HG03066 (cell line): ENCODE measurements at regions not wholly inside any gene's neighbourhood (a gene's known extent, or its start where the extent isn't known, plus 50 kb on each side); places are given as distances from the start of the nearest gene placed in this dataset.

Experiments
- ATAC-seq: cut with Tn5 transposase; IDR thresholded peaks from one replicate; pipeline ENCODE4 v1.9.1; 2021; ENCODE audit warnings: low read depth; ENCODE audit not compliant: unreplicated experiment

GRCh38 chr13:83229574-83230305, 652.5 kb downstream of the SLITRK1 start:
- no peak for ATAC-seq

GRCh38 chr13:83223546-83223945, 658.7 kb downstream of the SLITRK1 start:
- no peak for ATAC-seq

GRCh38 chr13:83221813-83222241, 660.4 kb downstream of the SLITRK1 start:
- no peak for ATAC-seq

- ATAC-seq: no peak
Observed at GRCh38 chr13:83221256-83221655, 661.0 kb downstream of the SLITRK1 start.

- no peak for ATAC-seq
Observed at GRCh38 chr13:83220241-83220640, 662.0 kb downstream of the SLITRK1 start.

- ATAC-seq: no peak
Observed at GRCh38 chr13:83219832-83220231, 662.4 kb downstream of the SLITRK1 start.

GRCh38 chr13:83216479-83217245, 665.6 kb downstream of the SLITRK1 start:
- ATAC-seq: no peak

GRCh38 chr13:83215627-83216026, 666.6 kb downstream of the SLITRK1 start:
- ATAC-seq: no peak

GRCh38 chr13:83214452-83214851, 667.8 kb downstream of the SLITRK1 start:
- ATAC-seq: no peak

GRCh38 chr13:83211301-83211700, 671.0 kb downstream of the SLITRK1 start:
- ATAC-seq: no peak

GRCh38 chr13:83204886-83205285, 677.4 kb downstream of the SLITRK1 start:
- no peak for ATAC-seq

- ATAC-seq: no peak
Observed at GRCh38 chr13:83201506-83201905, 680.8 kb downstream of the SLITRK1 start.

- no peak for ATAC-seq
Observed at GRCh38 chr13:83197316-83197715, 685.0 kb downstream of the SLITRK1 start.

- ATAC-seq: no peak
Observed at GRCh38 chr13:83190020-83190419, 692.3 kb downstream of the SLITRK1 start.

GRCh38 chr13:83184819-83185218, 697.5 kb downstream of the SLITRK1 start:
- ATAC-seq: no peak

- ATAC-seq: no peak
Observed at GRCh38 chr13:83184150-83184475, 698.2 kb downstream of the SLITRK1 start.

- no peak for ATAC-seq
Observed at GRCh38 chr13:83183439-83184149, 698.7 kb downstream of the SLITRK1 start.

GRCh38 chr13:83182845-83183244, 699.4 kb downstream of the SLITRK1 start:
- no peak for ATAC-seq

- ATAC-seq: no peak
Observed at GRCh38 chr13:83178008-83178407, 704.3 kb downstream of the SLITRK1 start.

- ATAC-seq: no peak
Observed at GRCh38 chr13:83168590-83168989, 713.7 kb downstream of the SLITRK1 start.

- no peak for ATAC-seq
Observed at GRCh38 chr13:83167203-83167602, 715.1 kb downstream of the SLITRK1 start.
